CD14-positive monocyte (primary cell): ENCODE measurements at regions not wholly inside any gene's neighbourhood (a gene's known extent, or its start where the extent isn't known, plus 50 kb on each side); places are given as distances from the start of the nearest gene placed in this dataset.

Source experiments
- DNase-seq, 3 donors: peaks; one replicate each; pipeline ENCODE4 v3.0.0-alpha.2; 2011 to 2022
- H2AFZ ChIP-seq: 2 replicates; pipeline ENCODE4 v1.6.0; 2012; ENCODE audit warnings: mild to moderate bottlenecking, low read depth, low read length, inconsistent platforms; ENCODE audit not compliant: insufficient read depth, poor library complexity, severe bottlenecking
- H3K27ac ChIP-seq, 2 donors: 1 replicate in 1 of 2; 2 replicates in 1 of 2; pipeline ENCODE4 v1.5.1; 2012 to 2013; ENCODE audit warnings: low read length in 2 of 2, control low read depth in 1 of 2, inconsistent platforms in 1 of 2, low read depth in 1 of 2, mild to moderate bottlenecking in 1 of 2
- H3K27me3 ChIP-seq, 2 donors: one replicate each; pipeline versions ENCODE4 v1.6.0 to v1.6.1; 2011 to 2013; ENCODE audit warnings: low read length in 2 of 2; ENCODE audit not compliant: control insufficient read depth in 2 of 2, insufficient read depth in 2 of 2
- H3K36me3 ChIP-seq, 2 donors: replicated peaks in 1 of 2; 1 replicate in 1 of 2; 2 replicates in 1 of 2; pipeline versions ENCODE4 v1.5.1 to v1.6.1; 2012 to 2013; ENCODE audit warnings: low read length in 2 of 2, control low read depth in 1 of 2, inconsistent platforms in 1 of 2, mild to moderate bottlenecking in 1 of 2; ENCODE audit not compliant: insufficient read depth in 2 of 2, control insufficient read depth in 1 of 2
- H3K4me1 ChIP-seq, 2 donors: 1 replicate in 1 of 2; 2 replicates in 1 of 2; pipeline versions ENCODE4 v1.5.1 to v1.6.1; 2012 to 2013; ENCODE audit warnings: low read length in 2 of 2, control low read depth in 1 of 2, inconsistent platforms in 1 of 2, mild to moderate bottlenecking in 1 of 2, moderate library complexity in 1 of 2; ENCODE audit not compliant: insufficient read depth in 2 of 2, control insufficient read depth in 1 of 2
- H3K4me2 ChIP-seq: replicated peaks from 2 replicates; pipeline ENCODE3; 2012; ENCODE audit warnings: low read length, moderate library complexity, mild to moderate bottlenecking; ENCODE audit not compliant: poor library complexity, severe bottlenecking; ENCODE audit errors: extremely low read depth
- H3K4me3 ChIP-seq, 3 experiments: fragments of 200-600 bp in 1 of 3; sonication (generic) in 1 of 3; replicated peaks in 1 of 3; 1 replicate in 2 of 3; 2 replicates in 1 of 3; pipeline ENCODE4 v1.5.1; 2011 to 2013; ENCODE audit warnings: low read length in 3 of 3, mild to moderate bottlenecking in 3 of 3, control low read depth in 2 of 3, low read depth in 2 of 3, inconsistent platforms in 1 of 3, moderate library complexity in 1 of 3
- H3K79me2 ChIP-seq: 2 replicates; pipeline ENCODE4 v1.6.0; 2012; ENCODE audit warnings: mild to moderate bottlenecking, control low read depth, inconsistent platforms, low read length, moderate library complexity; ENCODE audit not compliant: insufficient read depth
- H3K9ac ChIP-seq: 2 replicates; pipeline ENCODE4 v1.6.0; 2017; ENCODE audit warnings: low read length, mild to moderate bottlenecking; ENCODE audit not compliant: insufficient read depth, poor library complexity, severe bottlenecking
- H3K9me3 ChIP-seq, 2 donors: replicated peaks in 1 of 2; 1 replicate in 1 of 2; 2 replicates in 1 of 2; pipeline versions ENCODE4 v1.5.1 to v1.6.1; 2012 to 2013; ENCODE audit warnings: low read length in 2 of 2, control low read depth in 1 of 2; ENCODE audit not compliant: control insufficient read depth in 1 of 2, insufficient read depth in 1 of 2
- H4K20me1 ChIP-seq: 2 replicates; pipeline ENCODE4 v1.6.0; 2012; ENCODE audit warnings: mild to moderate bottlenecking, low read length, control low read depth, moderate library complexity; ENCODE audit not compliant: insufficient read depth
- H3K27ac Mint-ChIP-seq, 7 donors: one replicate each; pipeline ENCODE4 v1.8.0; 2020; ENCODE audit warnings: mild to moderate bottlenecking in 7 of 7, mixed read lengths in 7 of 7, moderate library complexity in 6 of 7, inconsistent platforms in 2 of 7
- H3K27me3 Mint-ChIP-seq, 3 donors: one replicate each; pipeline ENCODE4 v1.8.0; 2021 to 2022; ENCODE audit warnings: low read depth in 3 of 3, mild to moderate bottlenecking in 3 of 3, mixed read lengths in 3 of 3, moderate library complexity in 3 of 3, inconsistent platforms in 1 of 3
- H3K36me3 Mint-ChIP-seq, 2 donors: one replicate each; pipeline ENCODE4 v1.8.0; 2020; ENCODE audit warnings: mixed read lengths in 2 of 2, inconsistent platforms in 1 of 2, mild to moderate bottlenecking in 1 of 2
- H3K4me1 Mint-ChIP-seq: one replicate; pipeline ENCODE4 v1.8.0; 2020; ENCODE audit warnings: mild to moderate bottlenecking, mixed read lengths
- H3K4me3 Mint-ChIP-seq, 2 donors: one replicate each; pipeline ENCODE4 v1.8.0; 2020; ENCODE audit warnings: mild to moderate bottlenecking in 2 of 2, mixed read lengths in 2 of 2, moderate library complexity in 1 of 2
- H3K9me3 Mint-ChIP-seq, 7 donors: one replicate each; pipeline ENCODE4 v1.8.0; 2020 to 2022; ENCODE audit warnings: mixed read lengths in 7 of 7, mild to moderate bottlenecking in 6 of 7, moderate library complexity in 6 of 7, inconsistent platforms in 2 of 7
- WGBS: methylation state at CpG from one replicate; pipeline ENCODE4 v1.1.5; 2013; ENCODE audit warnings: missing lambda C conversion rate; ENCODE audit not compliant: insufficient coverage; 5-methylcytosine and 5-hydroxymethylcytosine counted together
- intact Hi-C, 2 donors: fragments of 100-400 bp; cut with micrococcal nuclease; formaldehyde crosslinking; loops; one replicate each; pipeline versions ENCODE4 v1.15.0 to v1.15.1; 2023
- TF ChIP-seq, protein P1 (sequence below): fragments of 200-600 bp; IDR thresholded peaks from one replicate; pipeline ENCODE4 v1.8.0; 2022; ENCODE audit warnings: antibody characterized with exemption, mild to moderate bottlenecking

DNA sequence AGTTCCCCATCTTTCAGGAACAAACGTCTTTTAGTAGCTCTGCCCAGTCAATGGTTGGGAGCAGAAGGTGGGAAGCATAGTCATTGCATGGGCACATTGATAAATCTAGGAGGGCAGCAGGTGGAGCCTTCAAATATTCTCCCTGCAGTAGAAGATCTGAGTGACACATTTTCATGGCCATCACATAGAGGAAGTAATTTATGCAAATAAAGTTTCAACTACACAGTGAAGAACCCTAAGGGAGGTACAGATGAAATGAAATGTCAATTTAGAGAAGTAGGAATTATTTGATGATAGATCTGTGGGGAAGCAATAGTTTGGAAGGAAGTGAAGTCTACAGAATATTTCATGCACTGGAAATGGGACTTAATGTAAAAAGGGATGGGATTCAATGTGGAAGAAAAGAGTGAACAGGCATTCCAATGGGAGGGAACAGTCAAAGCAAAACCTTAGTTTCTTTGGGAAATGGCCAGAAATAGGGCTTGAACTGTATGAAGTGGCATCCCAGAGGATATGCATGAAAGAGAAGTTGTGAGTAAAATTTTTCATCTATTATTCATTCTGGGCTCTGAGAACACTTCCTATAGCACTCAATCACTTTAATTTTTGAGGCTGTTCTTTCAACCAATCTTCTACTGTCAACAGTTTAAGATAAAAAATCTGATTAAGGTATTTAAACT is 256.2 kb upstream of the LUZP2 start:
- no CpG with 5 or more reads among the region's 1 CpG for WGBS

DNA sequence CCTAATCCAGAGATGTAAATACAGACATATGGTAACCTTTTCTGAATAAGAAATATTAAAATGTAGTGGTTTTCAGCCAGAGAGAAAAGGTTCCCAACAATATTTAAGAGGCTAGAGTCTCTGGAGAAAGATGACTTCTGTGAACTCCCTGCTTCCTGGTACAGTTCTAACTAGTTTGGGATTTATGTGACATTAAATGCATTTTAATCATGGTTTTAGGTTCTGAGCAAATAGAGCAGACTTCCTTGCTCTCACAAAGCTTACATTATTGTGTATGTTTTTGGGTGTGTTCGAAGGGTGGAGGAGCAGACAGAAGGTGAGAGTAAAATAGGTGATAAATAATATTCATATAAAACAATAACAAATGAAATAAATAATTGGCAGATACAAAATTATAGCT is 250.1 kb upstream of the LUZP2 start:
- Mint-ChIP-seq H3K36me3 (no peaks in the 10 kb centered on the region), H3K27me3 (no peaks in the 10 kb centered on the region), H3K27ac (no peak overlapping the region), H3K4me3 (no peak overlapping the region), H3K4me1 (no peaks in the 10 kb centered on the region), H3K9me3 (peaks cover 0 to 3% (median 2%) of the 10 kb centered on the region in 7 donors)
- WGBS, result no CpG with 5 or more reads among the region's 1 CpG
- H3K36me3 ChIP-seq, result no peaks in the 10 kb centered on the region
- H4K20me1 ChIP-seq, result no peaks in the 10 kb centered on the region
- no peak overlapping the region for H3K9ac ChIP-seq
- no peaks in the 10 kb centered on the region for H3K9me3 ChIP-seq
- no peaks in the 10 kb centered on the region for H3K27me3 ChIP-seq
- H3K4me1 ChIP-seq, result no peaks in the 10 kb centered on the region
- DNase-seq, result no peak
- no peak overlapping the region for H3K4me3 ChIP-seq
- no peaks in the 10 kb centered on the region for H3K79me2 ChIP-seq
- no peak overlapping the region for H3K4me2 ChIP-seq
- no peak overlapping the region for H2AFZ ChIP-seq
- intact Hi-C loops, result no loop called here
- TF ChIP-seq, protein P1, sequence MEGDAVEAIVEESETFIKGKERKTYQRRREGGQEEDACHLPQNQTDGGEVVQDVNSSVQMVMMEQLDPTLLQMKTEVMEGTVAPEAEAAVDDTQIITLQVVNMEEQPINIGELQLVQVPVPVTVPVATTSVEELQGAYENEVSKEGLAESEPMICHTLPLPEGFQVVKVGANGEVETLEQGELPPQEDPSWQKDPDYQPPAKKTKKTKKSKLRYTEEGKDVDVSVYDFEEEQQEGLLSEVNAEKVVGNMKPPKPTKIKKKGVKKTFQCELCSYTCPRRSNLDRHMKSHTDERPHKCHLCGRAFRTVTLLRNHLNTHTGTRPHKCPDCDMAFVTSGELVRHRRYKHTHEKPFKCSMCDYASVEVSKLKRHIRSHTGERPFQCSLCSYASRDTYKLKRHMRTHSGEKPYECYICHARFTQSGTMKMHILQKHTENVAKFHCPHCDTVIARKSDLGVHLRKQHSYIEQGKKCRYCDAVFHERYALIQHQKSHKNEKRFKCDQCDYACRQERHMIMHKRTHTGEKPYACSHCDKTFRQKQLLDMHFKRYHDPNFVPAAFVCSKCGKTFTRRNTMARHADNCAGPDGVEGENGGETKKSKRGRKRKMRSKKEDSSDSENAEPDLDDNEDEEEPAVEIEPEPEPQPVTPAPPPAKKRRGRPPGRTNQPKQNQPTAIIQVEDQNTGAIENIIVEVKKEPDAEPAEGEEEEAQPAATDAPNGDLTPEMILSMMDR, result no peak
- H3K27ac ChIP-seq, result no peak overlapping the region

More for the DNA sequence above, 256.2 kb upstream of the LUZP2 start:
- no peaks in the 10 kb centered on the region for H4K20me1 ChIP-seq
- H3K27me3 Mint-ChIP-seq, result no peaks in the 10 kb centered on the region
- no peaks in the 10 kb centered on the region for H3K36me3 ChIP-seq
- no peak overlapping the region for H3K9ac ChIP-seq
- intact Hi-C loops, result no loop called here
- no peaks in the 10 kb centered on the region for H3K9me3 ChIP-seq
- no peak overlapping the region for H3K4me2 ChIP-seq
- TF ChIP-seq, protein P1, result no peak
- H3K4me1 Mint-ChIP-seq, result no peaks in the 10 kb centered on the region
- H3K36me3 Mint-ChIP-seq, result no peaks in the 10 kb centered on the region
- DNase-seq, result no peak
- H3K27ac Mint-ChIP-seq, result no peak overlapping the region
- no peaks in the 10 kb centered on the region for H3K4me1 ChIP-seq
- H3K27ac ChIP-seq, result no peak overlapping the region
- H3K9me3 Mint-ChIP-seq, result peaks cover 0 to 6% (median 2%) of the 10 kb centered on the region in 7 donors
- H3K4me3 Mint-ChIP-seq, result no peak overlapping the region
- no peak overlapping the region for H3K4me3 ChIP-seq
- H3K27me3 ChIP-seq, result no peaks in the 10 kb centered on the region
- no peaks in the 10 kb centered on the region for H3K79me2 ChIP-seq
- no peak overlapping the region for H2AFZ ChIP-seq
